ENCODE measurements at regions not wholly inside any gene's neighbourhood (a gene's known extent, or its start where the extent isn't known, plus 50 kb on each side); places are given as distances from the start of the nearest gene placed in this dataset.

DNA sequence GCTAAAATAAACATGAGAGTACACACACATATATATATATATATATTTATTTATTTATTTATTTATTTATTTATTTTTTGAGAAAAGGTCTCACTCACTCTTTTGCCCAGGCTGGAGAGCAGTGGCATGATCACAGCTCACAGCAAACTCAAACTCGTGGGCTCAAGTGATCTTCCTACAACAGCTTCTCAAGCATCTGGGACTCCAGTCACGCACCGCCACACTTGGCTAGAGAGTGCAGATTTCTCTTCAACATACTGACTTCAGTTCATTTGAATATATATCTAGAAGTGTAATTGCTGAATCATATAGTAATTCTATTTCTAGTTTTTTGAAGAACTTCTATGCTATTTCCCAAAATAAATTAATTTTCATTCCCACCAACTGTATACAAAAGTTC lies 1711.8 kb downstream of the SLITRK5 start:
- no peak overlapping the region for H3K4me3 ChIP-seq (ENCODE audit: low read length)

DNA sequence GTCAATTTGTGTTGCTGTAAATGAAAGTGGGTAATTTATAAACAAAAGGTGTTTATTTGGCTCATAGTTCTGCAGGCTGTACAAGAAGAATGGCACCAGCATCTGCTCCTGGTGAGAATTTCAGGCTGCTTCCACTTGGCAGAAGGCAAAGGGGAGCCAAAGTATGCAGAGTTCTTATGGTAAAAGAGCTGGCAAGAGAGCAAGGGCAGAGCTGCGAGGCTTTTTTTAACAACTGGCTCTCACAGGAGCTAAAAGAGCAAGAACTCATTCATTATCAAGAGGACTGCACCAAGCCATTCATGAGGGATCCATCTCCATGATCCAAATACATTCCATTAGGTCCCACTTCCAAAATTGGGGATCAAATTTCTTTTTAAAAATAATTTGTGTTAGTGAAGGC lies 1712.7 kb downstream of the SLITRK5 start:
- H3K9me3 ChIP-seq (ENCODE audit: insufficient read depth, low read length) = no peaks in the 10 kb centered on the region; the same call in 1 of the 2 replicates
- H3K27me3 ChIP-seq (ENCODE audit: low read depth, low read length) = no peaks in the 10 kb centered on the region
- peaks cover 8% of the 10 kb centered on the region for H3K4me1 ChIP-seq (ENCODE audit: low read length)
- H3K4me3 ChIP-seq (ENCODE audit: low read length) = no peak overlapping the region
- H4K20me1 ChIP-seq (ENCODE audit: insufficient read depth, low read length) = no peaks in the 10 kb centered on the region
- no peak overlapping the region for H2AFZ ChIP-seq (ENCODE audit: low read depth, low read length)
- H3K27ac ChIP-seq (ENCODE audit: low read length) = no peak overlapping the region
- H3K79me2 ChIP-seq (ENCODE audit: low read length) = no peaks in the 10 kb centered on the region
- TF ChIP-seq EZH2phosphoT487 (IDR thresholded peaks at IDR 0.05; ENCODE audit: low read depth) (no peak), CTCF (IDR thresholded peaks at IDR 0.05; ENCODE audit: low read depth, low read length) (no peak)
- no peak overlapping the region for H3K4me2 ChIP-seq (ENCODE audit: low read length)
- no peaks in the 10 kb centered on the region for H3K36me3 ChIP-seq (replicated peaks; ENCODE audit: low read depth, low read length)
- H3K9ac ChIP-seq (ENCODE audit: low read length) = no peak overlapping the region

More for the DNA sequence above, 1711.8 kb downstream of the SLITRK5 start:
- Histone ChIP-seq H3K9me3 (ENCODE audit: insufficient read depth, low read length) (no peaks in the 10 kb centered on the region; the same call in 1 of the 2 replicates), H3K4me1 (ENCODE audit: low read length) (peaks cover 8% of the 10 kb centered on the region), H4K20me1 (ENCODE audit: insufficient read depth, low read length) (no peaks in the 10 kb centered on the region), H3K9ac (ENCODE audit: low read length) (no peak overlapping the region), H3K27ac (ENCODE audit: low read length) (no peak overlapping the region), H3K79me2 (ENCODE audit: low read length) (no peaks in the 10 kb centered on the region), H3K36me3 (replicated peaks; ENCODE audit: low read depth, low read length) (no peaks in the 10 kb centered on the region), H3K4me2 (ENCODE audit: low read length) (no peak overlapping the region), H3K27me3 (ENCODE audit: low read depth, low read length) (no peaks in the 10 kb centered on the region), H2AFZ (ENCODE audit: low read depth, low read length) (no peak overlapping the region)
- TF ChIP-seq CTCF (IDR thresholded peaks at IDR 0.05; ENCODE audit: low read depth, low read length) = no peak
- TF ChIP-seq EZH2phosphoT487 (IDR thresholded peaks at IDR 0.05; ENCODE audit: low read depth) = no peak

GRCh38 chr13:89393758-89394304 lies 1722.7 kb downstream of the SLITRK5 start:
- Histone ChIP-seq H3K9me3 (ENCODE audit: insufficient read depth, low read length) (no peaks in the 10 kb centered on the region), H2AFZ (ENCODE audit: low read depth, low read length) (peak overlapping the region; percentile 12; the same call in 1 of the 2 replicates), H3K27me3 (ENCODE audit: low read depth, low read length) (no peaks in the 10 kb centered on the region), H3K9ac (ENCODE audit: low read length) (no peak overlapping the region), H3K79me2 (ENCODE audit: low read length) (no peaks in the 10 kb centered on the region), H4K20me1 (ENCODE audit: insufficient read depth, low read length) (no peaks in the 10 kb centered on the region), H3K4me2 (ENCODE audit: low read length) (no peak overlapping the region), H3K4me1 (ENCODE audit: low read length) (no peaks in the 10 kb centered on the region), H3K27ac (ENCODE audit: low read length) (no peak overlapping the region), H3K4me3 (ENCODE audit: low read length) (no peak overlapping the region), H3K36me3 (replicated peaks; ENCODE audit: low read depth, low read length) (no peaks in the 10 kb centered on the region)
- TF ChIP-seq EZH2phosphoT487 (IDR thresholded peaks at IDR 0.05; ENCODE audit: low read depth) (no peak), CTCF (IDR thresholded peaks at IDR 0.05; ENCODE audit: low read depth, low read length) (no peak)

DNA sequence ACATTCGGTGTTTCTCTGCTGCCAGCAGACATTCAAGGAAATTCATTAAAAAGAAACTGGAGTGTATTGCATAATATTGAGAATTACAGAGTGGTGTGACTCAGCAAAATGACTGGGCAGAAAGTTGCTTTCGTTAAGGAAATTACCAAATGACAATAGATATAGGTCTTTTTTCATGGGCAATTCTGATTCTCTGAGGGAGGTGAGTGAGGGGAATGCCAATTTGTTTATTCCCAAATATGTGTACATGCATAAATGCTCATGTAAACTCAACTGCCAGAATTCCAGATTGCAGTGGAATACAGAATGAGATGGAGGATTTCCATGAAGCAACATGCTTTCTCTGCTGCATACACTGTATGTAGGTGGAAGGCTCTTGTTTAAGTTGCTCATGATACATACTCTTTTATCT lies 1730.1 kb downstream of the SLITRK5 start:
- no peak for TF ChIP-seq CTCF (IDR thresholded peaks at IDR 0.05; ENCODE audit: low read depth, low read length)
- no peak for TF ChIP-seq EZH2phosphoT487 (IDR thresholded peaks at IDR 0.05; ENCODE audit: low read depth)
- Histone ChIP-seq H4K20me1 (ENCODE audit: insufficient read depth, low read length) (no peaks in the 10 kb centered on the region), H3K36me3 (replicated peaks; ENCODE audit: low read depth, low read length) (peaks cover 9% of the 10 kb centered on the region), H3K4me2 (ENCODE audit: low read length) (no peak overlapping the region), H3K9me3 (ENCODE audit: insufficient read depth, low read length) (no peaks in the 10 kb centered on the region), H3K4me1 (ENCODE audit: low read length) (peaks cover 5% of the 10 kb centered on the region; the same call in 1 of the 2 replicates), H3K27ac (ENCODE audit: low read length) (no peak overlapping the region), H3K9ac (ENCODE audit: low read length) (no peak overlapping the region), H3K4me3 (ENCODE audit: low read length) (no peak overlapping the region), H2AFZ (ENCODE audit: low read depth, low read length) (peak overlapping the region; percentile 35), H3K27me3 (ENCODE audit: low read depth, low read length) (no peaks in the 10 kb centered on the region), H3K79me2 (ENCODE audit: low read length) (no peaks in the 10 kb centered on the region)

All from OCI-LY3 (cell line).